ENCODE measurements at regions not wholly inside any gene's neighbourhood (a gene's known extent, or its start where the extent isn't known, plus 50 kb on each side); places are given as distances from the start of the nearest gene placed in this dataset.

GRCh38 chr10:125489731-125490130 lies 193.2 kb downstream of the TEX36 start:
- H2BK120ac ChIP-seq (ENCODE audit: low read depth, low read length) = no peak overlapping the region
- no peak overlapping the region for H3K14ac ChIP-seq (ENCODE audit: low read length)
- H3K4me3 ChIP-seq (ENCODE audit: low read length in 2 of 2) = no peak overlapping the region
- no CpG with 5 or more reads among the region's 6 CpGs for WGBS, 2 donors (ENCODE audit: extremely low coverage in 2 of 2, insufficient read length in 2 of 2, insufficient replicate concordance in 1 of 2)
- no peak overlapping the region for H4K91ac ChIP-seq (ENCODE audit: low read depth, low read length, poor library complexity)
- H3K4me1 ChIP-seq (ENCODE audit: control insufficient read depth in 2 of 2, insufficient read depth in 1 of 2, low read depth in 1 of 2, low read length in 2 of 2) = peaks cover 0 to 29% of the 10 kb centered on the region in 2 donors
- H2BK15ac ChIP-seq (ENCODE audit: low read length) = no peak overlapping the region
- no peak overlapping the region for H3K27ac ChIP-seq (replicated peaks; ENCODE audit: low read length)
- no peak overlapping the region for H3K4me2 ChIP-seq (ENCODE audit: insufficient read depth, low read length, poor library complexity, severe bottlenecking)
- no peak overlapping the region for H3K9ac ChIP-seq (ENCODE audit: low read depth, low read length, poor library complexity)
- H3K79me1 ChIP-seq (ENCODE audit: low read depth, low read length) = no peaks in the 10 kb centered on the region
- H2AK5ac ChIP-seq (ENCODE audit: low read depth, low read length) = no peak overlapping the region
- no peak overlapping the region for H3K4ac ChIP-seq (ENCODE audit: low read length)
- peak overlapping the region; percentile 85 for H2AFZ ChIP-seq (ENCODE audit: low read length)
- no peak overlapping the region for H2BK5ac ChIP-seq (ENCODE audit: low read length)
- no peak overlapping the region for H3K23ac ChIP-seq (ENCODE audit: low read depth, low read length, poor library complexity)
- no peaks in the 10 kb centered on the region for H3K9me3 ChIP-seq (replicated peaks in 1 of 2; ENCODE audit: control insufficient read depth in 2 of 2, insufficient read depth in 1 of 2, low read depth in 1 of 2, low read length in 2 of 2)
- no peaks in the 10 kb centered on the region for H3K27me3 ChIP-seq (ENCODE audit: control insufficient read depth in 3 of 3, insufficient read depth in 3 of 3, low read depth in 1 of 3, low read length in 3 of 3)
- H2BK12ac ChIP-seq (ENCODE audit: low read length) = no peak overlapping the region
- no peak overlapping the region for H3K18ac ChIP-seq (ENCODE audit: low read length)
- no peak overlapping the region for H4K8ac ChIP-seq (ENCODE audit: low read depth, low read length)
- no peaks in the 10 kb centered on the region for H3K36me3 ChIP-seq (replicated peaks in 1 of 2; ENCODE audit: control insufficient read depth in 2 of 2, insufficient read depth in 2 of 2, low read length in 2 of 2)
- DNase-seq (ENCODE audit: low spot score) = no peak

DNA sequence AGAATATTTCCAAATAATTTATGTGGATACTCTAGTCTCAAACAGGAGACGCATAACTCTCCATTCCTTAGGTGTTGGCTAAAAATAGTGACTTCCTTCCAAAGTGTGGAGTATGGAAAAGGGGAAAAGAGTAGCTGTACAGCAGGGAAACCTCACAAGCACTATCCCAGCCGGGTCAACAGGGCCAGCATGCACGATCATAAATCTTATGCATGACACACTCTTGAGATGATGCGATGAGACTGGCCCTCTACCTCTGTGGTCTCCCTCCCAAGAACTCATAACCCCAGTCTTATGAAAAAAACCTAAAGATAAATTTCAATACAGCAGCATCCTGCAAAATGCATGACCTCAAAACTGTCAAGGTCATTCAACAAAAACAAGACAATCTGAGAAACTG lies 197.3 kb downstream of the TEX36 start:
- Histone ChIP-seq H3K27ac (replicated peaks; ENCODE audit: low read length) (no peak overlapping the region), H2BK15ac (ENCODE audit: low read length) (no peak overlapping the region), H3K4me3 (ENCODE audit: low read length in 2 of 2) (no peak overlapping the region), H2BK5ac (ENCODE audit: low read length) (no peak overlapping the region), H3K9ac (ENCODE audit: low read depth, low read length, poor library complexity) (no peak overlapping the region), H3K4ac (ENCODE audit: low read length) (no peak overlapping the region), H3K36me3 (replicated peaks in 1 of 2; ENCODE audit: control insufficient read depth in 2 of 2, insufficient read depth in 2 of 2, low read length in 2 of 2) (no peaks in the 10 kb centered on the region), H3K4me2 (ENCODE audit: insufficient read depth, low read length, poor library complexity, severe bottlenecking) (no peak overlapping the region), H3K9me3 (replicated peaks in 1 of 2; ENCODE audit: control insufficient read depth in 2 of 2, insufficient read depth in 1 of 2, low read depth in 1 of 2, low read length in 2 of 2) (no peaks in the 10 kb centered on the region), H3K79me1 (ENCODE audit: low read depth, low read length) (no peaks in the 10 kb centered on the region), H3K27me3 (ENCODE audit: control insufficient read depth in 3 of 3, insufficient read depth in 3 of 3, low read depth in 1 of 3, low read length in 3 of 3) (no peaks in the 10 kb centered on the region), H2AK5ac (ENCODE audit: low read depth, low read length) (no peak overlapping the region), H2BK12ac (ENCODE audit: low read length) (no peak overlapping the region), H2BK120ac (ENCODE audit: low read depth, low read length) (no peak overlapping the region), H3K14ac (ENCODE audit: low read length) (no peak overlapping the region), H3K23ac (ENCODE audit: low read depth, low read length, poor library complexity) (no peak overlapping the region), H4K8ac (ENCODE audit: low read depth, low read length) (no peak overlapping the region), H2AFZ (ENCODE audit: low read length) (no peak overlapping the region), H3K18ac (ENCODE audit: low read length) (no peak overlapping the region), H4K91ac (ENCODE audit: low read depth, low read length, poor library complexity) (no peak overlapping the region), H3K4me1 (ENCODE audit: control insufficient read depth in 2 of 2, insufficient read depth in 1 of 2, low read depth in 1 of 2, low read length in 2 of 2) (peaks cover 3 to 12% of the 10 kb centered on the region in 2 donors)
- no peak for DNase-seq (ENCODE audit: low spot score)
- WGBS, 2 donors (ENCODE audit: extremely low coverage in 2 of 2, insufficient read length in 2 of 2, insufficient replicate concordance in 1 of 2) = no CpG with 5 or more reads among the region's 4 CpGs

GRCh38 chr10:125484035-125484732 lies 198.8 kb downstream of the TEX36 start:
- H3K4me3 ChIP-seq (ENCODE audit: low read length in 2 of 2) = no peak overlapping the region
- no peak overlapping the region for H3K9ac ChIP-seq (ENCODE audit: low read depth, low read length, poor library complexity)
- peaks cover 0 to 3% of the 10 kb centered on the region in 2 donors for H3K4me1 ChIP-seq (ENCODE audit: control insufficient read depth in 2 of 2, insufficient read depth in 1 of 2, low read depth in 1 of 2, low read length in 2 of 2)
- no peak overlapping the region for H3K14ac ChIP-seq (ENCODE audit: low read length)
- H3K4me2 ChIP-seq (ENCODE audit: insufficient read depth, low read length, poor library complexity, severe bottlenecking) = no peak overlapping the region
- no peaks in the 10 kb centered on the region for H3K27me3 ChIP-seq (ENCODE audit: control insufficient read depth in 3 of 3, insufficient read depth in 3 of 3, low read depth in 1 of 3, low read length in 3 of 3)
- no peak overlapping the region for H2BK15ac ChIP-seq (ENCODE audit: low read length)
- no peaks in the 10 kb centered on the region for H3K79me1 ChIP-seq (ENCODE audit: low read depth, low read length)
- no peak overlapping the region for H2BK120ac ChIP-seq (ENCODE audit: low read depth, low read length)
- no peak for DNase-seq (ENCODE audit: low spot score)
- no peak overlapping the region for H3K23ac ChIP-seq (ENCODE audit: low read depth, low read length, poor library complexity)
- H3K36me3 ChIP-seq (replicated peaks in 1 of 2; ENCODE audit: control insufficient read depth in 2 of 2, insufficient read depth in 2 of 2, low read length in 2 of 2) = no peaks in the 10 kb centered on the region
- no peak overlapping the region for H3K18ac ChIP-seq (ENCODE audit: low read length)
- H3K27ac ChIP-seq (replicated peaks; ENCODE audit: low read length) = no peak overlapping the region
- H3K4ac ChIP-seq (ENCODE audit: low read length) = no peak overlapping the region
- H2AK5ac ChIP-seq (ENCODE audit: low read depth, low read length) = no peak overlapping the region
- no peak overlapping the region for H4K8ac ChIP-seq (ENCODE audit: low read depth, low read length)
- WGBS, 2 donors (ENCODE audit: extremely low coverage in 2 of 2, insufficient read length in 2 of 2, insufficient replicate concordance in 1 of 2) = no CpG with 5 or more reads among the region's 1 CpG
- no peak overlapping the region for H2AFZ ChIP-seq (ENCODE audit: low read length)
- H4K91ac ChIP-seq (ENCODE audit: low read depth, low read length, poor library complexity) = no peak overlapping the region
- H3K9me3 ChIP-seq (replicated peaks in 1 of 2; ENCODE audit: control insufficient read depth in 2 of 2, insufficient read depth in 1 of 2, low read depth in 1 of 2, low read length in 2 of 2) = no peaks in the 10 kb centered on the region
- no peak overlapping the region for H2BK5ac ChIP-seq (ENCODE audit: low read length)
- no peak overlapping the region for H2BK12ac ChIP-seq (ENCODE audit: low read length)

- Histone ChIP-seq H3K9ac (ENCODE audit: low read depth, low read length, poor library complexity) (no peak overlapping the region), H3K79me1 (ENCODE audit: low read depth, low read length) (no peaks in the 10 kb centered on the region), H3K23ac (ENCODE audit: low read depth, low read length, poor library complexity) (no peak overlapping the region), H3K14ac (ENCODE audit: low read length) (no peak overlapping the region), H3K18ac (ENCODE audit: low read length) (no peak overlapping the region), H3K4me3 (ENCODE audit: low read length in 2 of 2) (no peak overlapping the region), H3K27ac (replicated peaks; ENCODE audit: low read length) (no peak overlapping the region), H2BK120ac (ENCODE audit: low read depth, low read length) (no peak overlapping the region), H4K8ac (ENCODE audit: low read depth, low read length) (no peak overlapping the region), H3K27me3 (ENCODE audit: control insufficient read depth in 3 of 3, insufficient read depth in 3 of 3, low read depth in 1 of 3, low read length in 3 of 3) (no peaks in the 10 kb centered on the region), H3K9me3 (replicated peaks in 1 of 2; ENCODE audit: control insufficient read depth in 2 of 2, insufficient read depth in 1 of 2, low read depth in 1 of 2, low read length in 2 of 2) (no peaks in the 10 kb centered on the region), H3K4me2 (ENCODE audit: insufficient read depth, low read length, poor library complexity, severe bottlenecking) (no peak overlapping the region), H2BK15ac (ENCODE audit: low read length) (no peak overlapping the region), H2BK5ac (ENCODE audit: low read length) (no peak overlapping the region), H2BK12ac (ENCODE audit: low read length) (no peak overlapping the region), H3K4me1 (ENCODE audit: control insufficient read depth in 2 of 2, insufficient read depth in 1 of 2, low read depth in 1 of 2, low read length in 2 of 2) (peaks cover 0 to 3% of the 10 kb centered on the region in 2 donors), H3K4ac (ENCODE audit: low read length) (no peak overlapping the region), H4K91ac (ENCODE audit: low read depth, low read length, poor library complexity) (no peak overlapping the region), H2AK5ac (ENCODE audit: low read depth, low read length) (no peak overlapping the region), H2AFZ (ENCODE audit: low read length) (no peak overlapping the region), H3K36me3 (replicated peaks in 1 of 2; ENCODE audit: control insufficient read depth in 2 of 2, insufficient read depth in 2 of 2, low read length in 2 of 2) (no peaks in the 10 kb centered on the region)
- no peak for DNase-seq (ENCODE audit: low spot score)
- WGBS, 2 donors (ENCODE audit: extremely low coverage in 2 of 2, insufficient read length in 2 of 2, insufficient replicate concordance in 1 of 2) = no CpG with 5 or more reads among the region's 5 CpGs
Observed at GRCh38 chr10:125482637-125483036, 200.3 kb downstream of the TEX36 start.

All from neuronal stem cell (in vitro differentiated cells).